ENCODE measurements at regions not wholly inside any gene's neighbourhood (a gene's known extent, or its start where the extent isn't known, plus 50 kb on each side); places are given as distances from the start of the nearest gene placed in this dataset.

- H3K9ac ChIP-seq (ENCODE audit: low read depth, low read length), result no peak overlapping the region
- H3K9me3 ChIP-seq (ENCODE audit: insufficient read depth, low read depth, low read length), result no peaks in the 10 kb centered on the region
- H3K27me3 ChIP-seq (ENCODE audit: insufficient read depth, low read length), result no peaks in the 10 kb centered on the region
- 100% methylated on average over 1 of the region's 1 CpG for WGBS
- H3K36me3 ChIP-seq (ENCODE audit: insufficient read depth, low read length), result no peaks in the 10 kb centered on the region
- H3K4me1 ChIP-seq (ENCODE audit: insufficient read depth, low read length), result no peaks in the 10 kb centered on the region
- H3K4me3 ChIP-seq (ENCODE audit: low read length), result no peak overlapping the region
- no peak overlapping the region for H3K27ac ChIP-seq (ENCODE audit: low read depth, low read length)
Measured at GRCh38 chrX:97704881-97705280, 821.2 kb downstream of the RPA4 start.

- WGBS, result 98% methylated on average over 2 of the region's 2 CpGs
- H3K27me3 ChIP-seq (ENCODE audit: insufficient read depth, low read length), result no peaks in the 10 kb centered on the region
Measured at GRCh38 chrX:97705936-97706335, 822.2 kb downstream of the RPA4 start.

GRCh38 chrX:97714072-97714471, 830.4 kb downstream of the RPA4 start:
- no peaks in the 10 kb centered on the region for H3K36me3 ChIP-seq (ENCODE audit: insufficient read depth, low read length)
- no peak overlapping the region for H3K4me3 ChIP-seq (ENCODE audit: low read length)
- H3K27ac ChIP-seq (ENCODE audit: low read depth, low read length), result no peak overlapping the region
- H3K9ac ChIP-seq (ENCODE audit: low read depth, low read length), result no peak overlapping the region
- no peaks in the 10 kb centered on the region for H3K27me3 ChIP-seq (ENCODE audit: insufficient read depth, low read length)
- no peaks in the 10 kb centered on the region for H3K4me1 ChIP-seq (ENCODE audit: insufficient read depth, low read length)
- H3K9me3 ChIP-seq (ENCODE audit: insufficient read depth, low read depth, low read length), result no peaks in the 10 kb centered on the region

More at GRCh38 chrX:97705936-97706335, 822.2 kb downstream of the RPA4 start:
- Histone ChIP-seq H3K36me3 (ENCODE audit: insufficient read depth, low read length) (no peaks in the 10 kb centered on the region), H3K9me3 (ENCODE audit: insufficient read depth, low read depth, low read length) (no peaks in the 10 kb centered on the region), H3K4me3 (ENCODE audit: low read length) (no peak overlapping the region), H3K4me1 (ENCODE audit: insufficient read depth, low read length) (no peaks in the 10 kb centered on the region), H3K9ac (ENCODE audit: low read depth, low read length) (no peak overlapping the region), H3K27ac (ENCODE audit: low read depth, low read length) (no peak overlapping the region)

GRCh38 chrX:97728215-97728614, 844.5 kb downstream of the RPA4 start:
- Histone ChIP-seq H3K9ac (ENCODE audit: low read depth, low read length) (no peak overlapping the region), H3K4me3 (ENCODE audit: low read length) (no peak overlapping the region), H3K27me3 (ENCODE audit: insufficient read depth, low read length) (no peaks in the 10 kb centered on the region), H3K9me3 (ENCODE audit: insufficient read depth, low read depth, low read length) (no peaks in the 10 kb centered on the region), H3K36me3 (ENCODE audit: insufficient read depth, low read length) (no peaks in the 10 kb centered on the region), H3K4me1 (ENCODE audit: insufficient read depth, low read length) (peaks cover 2% of the 10 kb centered on the region; the same call in 1 of the 2 replicates), H3K27ac (ENCODE audit: low read depth, low read length) (no peak overlapping the region)
- WGBS, result 98% methylated on average over 1 of the region's 2 CpGs

GRCh38 chrX:97740044-97740443, 856.3 kb downstream of the RPA4 start:
- H3K27me3 ChIP-seq (ENCODE audit: insufficient read depth, low read length), result no peaks in the 10 kb centered on the region
- H3K9ac ChIP-seq (ENCODE audit: low read depth, low read length), result no peak overlapping the region
- peaks cover 4% of the 10 kb centered on the region; the same call in 1 of the 2 replicates for H3K4me1 ChIP-seq (ENCODE audit: insufficient read depth, low read length)
- peaks cover 10% of the 10 kb centered on the region; the same call in 1 of the 2 replicates for H3K9me3 ChIP-seq (ENCODE audit: insufficient read depth, low read depth, low read length)
- H3K4me3 ChIP-seq (ENCODE audit: low read length), result no peak overlapping the region
- H3K36me3 ChIP-seq (ENCODE audit: insufficient read depth, low read length), result no peaks in the 10 kb centered on the region
- H3K27ac ChIP-seq (ENCODE audit: low read depth, low read length), result no peak overlapping the region

- Histone ChIP-seq H3K27ac (ENCODE audit: low read depth, low read length) (no peak overlapping the region), H3K27me3 (ENCODE audit: insufficient read depth, low read length) (no peaks in the 10 kb centered on the region), H3K4me1 (ENCODE audit: insufficient read depth, low read length) (peaks cover 4% of the 10 kb centered on the region; the same call in 1 of the 2 replicates), H3K4me3 (ENCODE audit: low read length) (no peak overlapping the region), H3K36me3 (ENCODE audit: insufficient read depth, low read length) (no peaks in the 10 kb centered on the region), H3K9me3 (ENCODE audit: insufficient read depth, low read depth, low read length) (0 out of 2 replicates have a peak, but pooled peaks cover 4% of the 10 kb centered on the region), H3K9ac (ENCODE audit: low read depth, low read length) (no peak overlapping the region)
- WGBS, result no CpG with 5 or more reads among the region's 1 CpG
Measured at GRCh38 chrX:97740886-97741285, 857.2 kb downstream of the RPA4 start.

- Histone ChIP-seq H3K27me3 (ENCODE audit: insufficient read depth, low read length) (no peaks in the 10 kb centered on the region), H3K36me3 (ENCODE audit: insufficient read depth, low read length) (no peaks in the 10 kb centered on the region)
- WGBS, result 91% methylated on average over 3 of the region's 3 CpGs
Measured at GRCh38 chrX:97743014-97743413, 859.3 kb downstream of the RPA4 start.

GRCh38 chrX:97747346-97747745, 863.6 kb downstream of the RPA4 start:
- Histone ChIP-seq H3K27ac (ENCODE audit: low read depth, low read length) (no peak overlapping the region), H3K9me3 (ENCODE audit: insufficient read depth, low read depth, low read length) (no peaks in the 10 kb centered on the region), H3K4me1 (ENCODE audit: insufficient read depth, low read length) (no peaks in the 10 kb centered on the region), H3K9ac (ENCODE audit: low read depth, low read length) (no peak overlapping the region), H3K27me3 (ENCODE audit: insufficient read depth, low read length) (no peaks in the 10 kb centered on the region), H3K36me3 (ENCODE audit: insufficient read depth, low read length) (no peaks in the 10 kb centered on the region), H3K4me3 (ENCODE audit: low read length) (no peak overlapping the region)
- 92% methylated on average over 7 of the region's 7 CpGs for WGBS

More at GRCh38 chrX:97743014-97743413, 859.3 kb downstream of the RPA4 start:
- H3K4me3 ChIP-seq (ENCODE audit: low read length), result no peak overlapping the region
- H3K9ac ChIP-seq (ENCODE audit: low read depth, low read length), result no peak overlapping the region
- H3K9me3 ChIP-seq (ENCODE audit: insufficient read depth, low read depth, low read length), result no peaks in the 10 kb centered on the region
- peaks cover 4% of the 10 kb centered on the region; the same call in 1 of the 2 replicates for H3K4me1 ChIP-seq (ENCODE audit: insufficient read depth, low read length)
- no peak overlapping the region for H3K27ac ChIP-seq (ENCODE audit: low read depth, low read length)

- Histone ChIP-seq H3K4me3 (ENCODE audit: low read length) (no peak overlapping the region), H3K27ac (ENCODE audit: low read depth, low read length) (no peak overlapping the region), H3K4me1 (ENCODE audit: insufficient read depth, low read length) (no peaks in the 10 kb centered on the region), H3K36me3 (ENCODE audit: insufficient read depth, low read length) (no peaks in the 10 kb centered on the region), H3K27me3 (ENCODE audit: insufficient read depth, low read length) (no peaks in the 10 kb centered on the region), H3K9ac (ENCODE audit: low read depth, low read length) (no peak overlapping the region), H3K9me3 (ENCODE audit: insufficient read depth, low read depth, low read length) (no peaks in the 10 kb centered on the region)
- WGBS, result 85% methylated on average over 4 of the region's 4 CpGs
Measured at GRCh38 chrX:97751016-97751415, 867.3 kb downstream of the RPA4 start.

GRCh38 chrX:97751735-97752134, 868.0 kb downstream of the RPA4 start:
- no peaks in the 10 kb centered on the region for H3K27me3 ChIP-seq (ENCODE audit: insufficient read depth, low read length)
- H3K4me1 ChIP-seq (ENCODE audit: insufficient read depth, low read length), result no peaks in the 10 kb centered on the region
- WGBS, result 100% methylated on average over 2 of the region's 4 CpGs
- no peak overlapping the region for H3K4me3 ChIP-seq (ENCODE audit: low read length)
- H3K36me3 ChIP-seq (ENCODE audit: insufficient read depth, low read length), result no peaks in the 10 kb centered on the region
- H3K9me3 ChIP-seq (ENCODE audit: insufficient read depth, low read depth, low read length), result no peaks in the 10 kb centered on the region
- H3K27ac ChIP-seq (ENCODE audit: low read depth, low read length), result no peak overlapping the region
- H3K9ac ChIP-seq (ENCODE audit: low read depth, low read length), result no peak overlapping the region

- WGBS, result 100% methylated on average over 4 of the region's 5 CpGs
- Histone ChIP-seq H3K4me3 (ENCODE audit: low read length) (no peak overlapping the region), H3K9me3 (ENCODE audit: insufficient read depth, low read depth, low read length) (no peaks in the 10 kb centered on the region), H3K27me3 (ENCODE audit: insufficient read depth, low read length) (no peaks in the 10 kb centered on the region), H3K36me3 (ENCODE audit: insufficient read depth, low read length) (no peaks in the 10 kb centered on the region), H3K9ac (ENCODE audit: low read depth, low read length) (no peak overlapping the region), H3K27ac (ENCODE audit: low read depth, low read length) (no peak overlapping the region), H3K4me1 (ENCODE audit: insufficient read depth, low read length) (no peaks in the 10 kb centered on the region)
Measured at GRCh38 chrX:97756879-97757278, 873.2 kb downstream of the RPA4 start.

- Histone ChIP-seq H3K36me3 (ENCODE audit: insufficient read depth, low read length) (no peaks in the 10 kb centered on the region), H3K9me3 (ENCODE audit: insufficient read depth, low read depth, low read length) (no peaks in the 10 kb centered on the region), H3K27me3 (ENCODE audit: insufficient read depth, low read length) (no peaks in the 10 kb centered on the region), H3K9ac (ENCODE audit: low read depth, low read length) (no peak overlapping the region), H3K27ac (ENCODE audit: low read depth, low read length) (no peak overlapping the region), H3K4me3 (ENCODE audit: low read length) (no peak overlapping the region), H3K4me1 (ENCODE audit: insufficient read depth, low read length) (peaks cover 28% of the 10 kb centered on the region)
Measured at GRCh38 chrX:97763391-97763790, 879.7 kb downstream of the RPA4 start.
